Breast epithelium (tissue), 4 donors: ENCODE measurements at regions not wholly inside any gene's neighbourhood (a gene's known extent, or its start where the extent isn't known, plus 50 kb on each side); places are given as distances from the start of the nearest gene placed in this dataset.
"Not testable (repeated sequence)": the region's sequence is repeated elsewhere in the genome, so short reads cannot be mapped to it uniquely, and the experiment has no call there.

Source experiments
- DNase-seq, 2 donors: peaks; one replicate each; pipeline ENCODE4 v3.0.0-alpha.2; 2019; ENCODE audit warnings: low spot score in 2 of 2
- H3K27ac ChIP-seq, 2 donors: fragments of 200-600 bp; sonication (generic) in 1 of 2; one replicate each; pipeline ENCODE4 v1.5.1; 2016 to 2019; ENCODE audit warnings: mild to moderate bottlenecking in 1 of 2
- H3K27me3 ChIP-seq, 2 donors: fragments of 200-600 bp; sonication (generic) in 1 of 2; one replicate each; pipeline versions ENCODE4 v1.5.1 to v1.6.0; 2017 to 2019; ENCODE audit warnings: control low read depth in 1 of 2, mild to moderate bottlenecking in 1 of 2
- H3K36me3 ChIP-seq: fragments of 200-600 bp; one replicate; pipeline ENCODE4 v1.5.1; 2019
- H3K4me1 ChIP-seq, 2 donors: fragments of 200-600 bp; sonication (generic); one replicate each; pipeline ENCODE4 v1.5.1; 2016 to 2019; ENCODE audit warnings: control low read depth in 1 of 2
- H3K4me3 ChIP-seq, 3 donors: fragments of 200-600 bp; sonication (generic); 1 replicate in 2 of 3; 2 replicates in 1 of 3; pipeline ENCODE4 v1.5.1; 2016 to 2019; ENCODE audit warnings: mild to moderate bottlenecking in 3 of 3, moderate library complexity in 2 of 3
- H3K9me3 ChIP-seq, 2 donors: fragments of 200-600 bp; sonication (generic) in 1 of 2; one replicate each; pipeline ENCODE4 v1.5.1; 2016 to 2019; ENCODE audit warnings: control low read depth in 1 of 2
- POLR2A ChIP-seq: fragments of 450-650 bp; IDR thresholded peaks from one replicate; pipeline ENCODE4 v1.6.1; 2016; ENCODE audit warnings: antibody characterized with exemption, mild to moderate bottlenecking, moderate library complexity
- POLR2AphosphoS5 ChIP-seq, 3 donors: sonication (generic); formaldehyde crosslinking; IDR thresholded peaks; one replicate each; pipeline ENCODE4 v1.6.1; 2017; ENCODE audit warnings: antibody characterized with exemption in 3 of 3
- intact Hi-C: fragments of 100-400 bp; cut with DNase I; formaldehyde crosslinking; loops from one replicate; pipeline ENCODE4 v1.15.1; 2023; ENCODE audit warnings: low total_unique reads
- TF ChIP-seq, protein P1 (sequence below), 3 donors: fragments of 450-650 bp; IDR thresholded peaks; one replicate each; pipeline ENCODE4 v1.5.1; 2016 to 2017; ENCODE audit warnings: antibody characterized with exemption in 3 of 3, mild to moderate bottlenecking in 3 of 3, moderate library complexity in 3 of 3

- TF ChIP-seq, protein P1, sequence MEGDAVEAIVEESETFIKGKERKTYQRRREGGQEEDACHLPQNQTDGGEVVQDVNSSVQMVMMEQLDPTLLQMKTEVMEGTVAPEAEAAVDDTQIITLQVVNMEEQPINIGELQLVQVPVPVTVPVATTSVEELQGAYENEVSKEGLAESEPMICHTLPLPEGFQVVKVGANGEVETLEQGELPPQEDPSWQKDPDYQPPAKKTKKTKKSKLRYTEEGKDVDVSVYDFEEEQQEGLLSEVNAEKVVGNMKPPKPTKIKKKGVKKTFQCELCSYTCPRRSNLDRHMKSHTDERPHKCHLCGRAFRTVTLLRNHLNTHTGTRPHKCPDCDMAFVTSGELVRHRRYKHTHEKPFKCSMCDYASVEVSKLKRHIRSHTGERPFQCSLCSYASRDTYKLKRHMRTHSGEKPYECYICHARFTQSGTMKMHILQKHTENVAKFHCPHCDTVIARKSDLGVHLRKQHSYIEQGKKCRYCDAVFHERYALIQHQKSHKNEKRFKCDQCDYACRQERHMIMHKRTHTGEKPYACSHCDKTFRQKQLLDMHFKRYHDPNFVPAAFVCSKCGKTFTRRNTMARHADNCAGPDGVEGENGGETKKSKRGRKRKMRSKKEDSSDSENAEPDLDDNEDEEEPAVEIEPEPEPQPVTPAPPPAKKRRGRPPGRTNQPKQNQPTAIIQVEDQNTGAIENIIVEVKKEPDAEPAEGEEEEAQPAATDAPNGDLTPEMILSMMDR (IDR thresholded peaks at IDR 0.05) = no peak
- TF ChIP-seq POLR2AphosphoS5 (IDR thresholded peaks at IDR 0.05) (no peak), POLR2A (no peak)
- no peak for DNase-seq
- Histone ChIP-seq H3K36me3 (no peaks in the 10 kb centered on the region), H3K4me1 (no peaks in the 10 kb centered on the region), H3K4me3 (no peak overlapping the region), H3K27me3 (no peaks in the 10 kb centered on the region), H3K9me3 (no peaks in the 10 kb centered on the region), H3K27ac (no peak overlapping the region)
- intact Hi-C loops = no loop called here
Observed at GRCh38 chr6:16885411-16886160, 124.3 kb upstream of the ATXN1 start.

DNA sequence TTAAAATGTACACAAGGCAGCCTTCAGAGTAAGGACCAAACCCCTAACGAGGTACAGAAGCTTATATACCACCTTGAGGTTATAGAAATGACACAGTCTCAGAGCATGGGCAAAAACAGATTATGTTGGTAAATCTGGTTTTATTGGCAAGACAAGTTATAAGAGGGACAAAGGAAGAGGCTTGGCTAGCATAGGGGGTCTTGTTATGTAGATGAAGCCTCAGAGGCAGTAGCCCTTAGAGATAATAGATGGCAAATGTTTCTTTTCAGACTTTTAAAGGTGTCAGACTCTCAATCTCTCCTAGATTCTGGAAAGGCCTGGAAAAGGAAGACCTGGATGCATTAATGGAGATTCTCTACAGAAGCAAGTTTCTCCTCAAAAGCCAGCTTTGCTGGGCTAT, 123.3 kb upstream of the ATXN1 start:
- DNase-seq = no peak
- Histone ChIP-seq H3K36me3 (no peaks in the 10 kb centered on the region), H3K27ac (no peak overlapping the region), H3K9me3 (no peaks in the 10 kb centered on the region), H3K4me1 (no peaks in the 10 kb centered on the region), H3K4me3 (no peak overlapping the region), H3K27me3 (no peaks in the 10 kb centered on the region)
- intact Hi-C loops = no loop called here
- no peak for TF ChIP-seq POLR2A
- no peak for TF ChIP-seq POLR2AphosphoS5 (IDR thresholded peaks at IDR 0.05)
- TF ChIP-seq, protein P1 (IDR thresholded peaks at IDR 0.05) = no peak

DNA sequence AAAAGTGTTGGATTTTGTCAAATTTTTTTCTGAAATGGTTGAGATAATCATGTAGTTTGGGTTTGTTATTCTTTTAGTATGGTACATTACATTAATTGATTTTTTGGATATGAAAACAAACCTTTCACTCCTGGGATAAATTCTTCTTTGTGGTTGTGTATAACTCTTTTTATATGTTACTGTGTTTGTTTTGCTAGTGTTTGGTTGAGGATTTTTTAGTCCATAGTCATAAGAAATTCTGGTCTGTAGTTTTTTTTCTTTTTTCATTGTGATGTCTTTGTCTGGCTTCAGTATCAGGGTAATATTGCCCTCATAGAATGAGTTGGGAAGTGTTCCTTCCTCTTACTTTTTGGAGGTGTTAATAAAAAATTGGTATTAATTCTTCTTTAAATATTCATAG, 122.2 kb upstream of the ATXN1 start:
- intact Hi-C loops = no loop called here
- no peak for DNase-seq
- H3K4me1 ChIP-seq = no peaks in the 10 kb centered on the region
- no peak overlapping the region for H3K27ac ChIP-seq
- no peaks in the 10 kb centered on the region for H3K36me3 ChIP-seq
- no peaks in the 10 kb centered on the region for H3K27me3 ChIP-seq
- no peak for TF ChIP-seq POLR2A
- TF ChIP-seq POLR2AphosphoS5 (IDR thresholded peaks at IDR 0.05) = no peak
- TF ChIP-seq, protein P1 (IDR thresholded peaks at IDR 0.05) = no peak
- H3K4me3 ChIP-seq = no peak overlapping the region
- H3K9me3 ChIP-seq = peaks cover 0 to 5% of the 10 kb centered on the region in 2 donors

DNA sequence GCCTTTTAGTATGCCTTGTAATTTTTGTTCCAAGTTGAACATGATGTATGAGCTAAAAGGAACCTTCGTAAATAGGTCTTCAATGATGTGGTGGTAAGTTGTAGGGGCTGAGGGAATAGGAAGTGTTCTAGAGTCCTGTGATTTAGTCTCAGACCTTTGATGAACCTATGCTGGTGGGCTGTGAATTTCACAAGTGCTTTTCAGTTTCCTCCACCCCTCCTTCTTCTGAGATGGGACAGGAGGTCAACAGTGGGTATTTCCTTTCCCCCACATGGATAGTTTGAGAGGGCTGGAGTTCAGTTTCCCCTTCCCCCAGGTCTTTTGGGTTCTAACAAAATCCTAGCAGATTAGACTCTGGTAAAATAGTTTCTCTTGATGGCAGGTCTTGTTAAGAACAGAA, 121.0 kb upstream of the ATXN1 start:
- TF ChIP-seq, protein P1 (IDR thresholded peaks at IDR 0.05) = no peak
- TF ChIP-seq POLR2A (no peak), POLR2AphosphoS5 (IDR thresholded peaks at IDR 0.05) (no peak)
- intact Hi-C loops = no loop called here
- Histone ChIP-seq H3K4me3 (no peak overlapping the region), H3K27me3 (no peaks in the 10 kb centered on the region), H3K36me3 (no peaks in the 10 kb centered on the region), H3K27ac (no peak overlapping the region), H3K9me3 (peaks cover 0 to 6% of the 10 kb centered on the region in 2 donors), H3K4me1 (no peaks in the 10 kb centered on the region)
- no peak for DNase-seq

GRCh38 chr6:16876852-16877251, 115.6 kb upstream of the ATXN1 start:
- H3K4me1 ChIP-seq, H3K27ac ChIP-seq, H3K36me3 ChIP-seq, intact Hi-C loops, H3K27me3 ChIP-seq, DNase-seq, H3K4me3 ChIP-seq: not testable (repeated sequence)
- H3K9me3 ChIP-seq = peaks cover 0 to 10% of the 10 kb centered on the region in 2 donors

GRCh38 chr6:16876201-16876600, 114.9 kb upstream of the ATXN1 start:
- no peaks in the 10 kb centered on the region for H3K36me3 ChIP-seq
- H3K4me3 ChIP-seq = no peak overlapping the region
- peaks cover 0 to 10% of the 10 kb centered on the region in 2 donors for H3K9me3 ChIP-seq
- no peaks in the 10 kb centered on the region for H3K4me1 ChIP-seq
- no peak for TF ChIP-seq POLR2AphosphoS5 (IDR thresholded peaks at IDR 0.05)
- TF ChIP-seq, protein P1 (IDR thresholded peaks at IDR 0.05) = no peak
- TF ChIP-seq POLR2A = no peak
- H3K27me3 ChIP-seq = no peaks in the 10 kb centered on the region
- intact Hi-C loops = no loop called here
- DNase-seq = no peak
- H3K27ac ChIP-seq = no peak overlapping the region
